Hepatocyte (in vitro differentiated cells): ENCODE measurements at regions not wholly inside any gene's neighbourhood (a gene's known extent, or its start where the extent isn't known, plus 50 kb on each side); places are given as distances from the start of the nearest gene placed in this dataset.

Experiments
- DNase-seq: peaks from one replicate; pipeline ENCODE4 v3.0.0-alpha.2; 2016; ENCODE audit warnings: low spot score
- H2AFZ ChIP-seq: fragments of 200-600 bp; sonication (generic); 2 replicates; pipeline ENCODE4 v1.6.0; 2016; ENCODE audit warnings: antibody characterized with exemption, mild to moderate bottlenecking
- H3K27ac ChIP-seq: fragments of 200-600 bp; sonication (generic); 2 replicates; pipeline ENCODE4 v1.5.1; 2016; ENCODE audit warnings: mild to moderate bottlenecking
- H3K27me3 ChIP-seq: fragments of 200-600 bp; sonication (generic); 2 replicates; pipeline ENCODE4 v1.6.1; 2016
- H3K36me3 ChIP-seq: fragments of 200-600 bp; sonication (generic); replicated peaks from 2 replicates; pipeline ENCODE4 v1.5.1; 2016; ENCODE audit warnings: low read depth; ENCODE audit not compliant: insufficient read depth
- H3K4me1 ChIP-seq: fragments of 200-600 bp; sonication (generic); 2 replicates; pipeline ENCODE4 v1.5.1; 2016; ENCODE audit warnings: mild to moderate bottlenecking, moderate library complexity; ENCODE audit not compliant: insufficient read depth
- H3K4me2 ChIP-seq: fragments of 200-600 bp; sonication (generic); 2 replicates; pipeline ENCODE4 v1.6.0; 2016
- H3K4me3 ChIP-seq: fragments of 200-600 bp; sonication (generic); 2 replicates; pipeline ENCODE4 v1.5.1; 2016; ENCODE audit warnings: mild to moderate bottlenecking
- H3K79me2 ChIP-seq: fragments of 200-600 bp; sonication (generic); 2 replicates; pipeline ENCODE4 v1.6.0; 2017; ENCODE audit warnings: mild to moderate bottlenecking
- H3K9me2 ChIP-seq: fragments of 200-600 bp; sonication (generic); replicated peaks from 2 replicates; pipeline ENCODE4 v1.6.0; 2017; ENCODE audit warnings: mild to moderate bottlenecking; ENCODE audit not compliant: insufficient read depth
- H3K9me3 ChIP-seq: fragments of 200-600 bp; sonication (generic); 2 replicates; pipeline ENCODE4 v1.5.1; 2016; ENCODE audit warnings: low read depth, mild to moderate bottlenecking
- H4K20me1 ChIP-seq: fragments of 200-600 bp; sonication (generic); 2 replicates; pipeline ENCODE4 v1.6.0; 2016; ENCODE audit warnings: mild to moderate bottlenecking; ENCODE audit not compliant: insufficient read depth, poor library complexity, severe bottlenecking
- EZH2 ChIP-seq: fragments of 200-600 bp; sonication (generic); IDR thresholded peaks from 2 replicates; pipeline ENCODE4 v1.6.1; 2016; ENCODE audit warnings: antibody characterized with exemption, mild to moderate bottlenecking, borderline replicate concordance
- EZH2phosphoT487 ChIP-seq: fragments of 200-600 bp; sonication (generic); IDR thresholded peaks from one replicate; pipeline ENCODE4 v1.6.1; 2018; ENCODE audit warnings: antibody characterized with exemption, mild to moderate bottlenecking, low read depth, moderate library complexity; ENCODE audit not compliant: unreplicated experiment, severe bottlenecking
- WGBS: methylation state at CpG from one replicate; pipeline ENCODE4 v1.1.6; 2016; ENCODE audit warnings: low lambda C conversion rate; ENCODE audit errors: missing lambda C conversion rate; 5-methylcytosine and 5-hydroxymethylcytosine counted together
- TF ChIP-seq, protein P1 (sequence below): fragments of 200-600 bp; sonication (generic); IDR thresholded peaks from 2 replicates; pipeline ENCODE4 v1.5.1; 2016; ENCODE audit warnings: antibody characterized with exemption, mild to moderate bottlenecking; ENCODE audit not compliant: poor library complexity

DNA sequence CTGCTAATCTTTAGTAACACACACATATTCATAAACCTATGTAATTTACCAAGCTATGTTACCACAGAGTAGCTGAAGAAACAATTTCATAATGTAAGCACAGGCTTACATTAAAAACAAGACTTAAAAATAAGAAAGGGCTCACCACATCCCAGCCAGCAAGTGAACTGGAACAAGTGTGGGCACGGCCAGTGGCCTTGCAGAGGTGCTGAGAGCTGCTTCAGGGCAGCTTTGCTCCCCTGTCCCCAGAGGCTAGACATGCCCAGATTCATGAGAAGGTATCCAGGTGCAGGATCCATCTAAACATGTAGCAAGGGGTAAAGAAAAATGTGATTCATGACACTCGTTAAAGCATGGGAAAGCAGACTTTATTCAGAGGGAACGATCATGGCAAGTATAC, 62.0 kb upstream of the CKS2 start:
- no peaks in the 10 kb centered on the region for H3K4me1 ChIP-seq
- H2AFZ ChIP-seq: no peak overlapping the region
- no peaks in the 10 kb centered on the region for H4K20me1 ChIP-seq
- no peaks in the 10 kb centered on the region for H3K36me3 ChIP-seq
- no peak overlapping the region for H3K27ac ChIP-seq
- H3K4me3 ChIP-seq: no peak overlapping the region
- H3K9me3 ChIP-seq: no peaks in the 10 kb centered on the region
- no peaks in the 10 kb centered on the region for H3K9me2 ChIP-seq
- H3K4me2 ChIP-seq: no peak overlapping the region
- WGBS: 97% methylated on average over 3 of the region's 3 CpGs
- DNase-seq: no peak
- TF ChIP-seq, protein P1, sequence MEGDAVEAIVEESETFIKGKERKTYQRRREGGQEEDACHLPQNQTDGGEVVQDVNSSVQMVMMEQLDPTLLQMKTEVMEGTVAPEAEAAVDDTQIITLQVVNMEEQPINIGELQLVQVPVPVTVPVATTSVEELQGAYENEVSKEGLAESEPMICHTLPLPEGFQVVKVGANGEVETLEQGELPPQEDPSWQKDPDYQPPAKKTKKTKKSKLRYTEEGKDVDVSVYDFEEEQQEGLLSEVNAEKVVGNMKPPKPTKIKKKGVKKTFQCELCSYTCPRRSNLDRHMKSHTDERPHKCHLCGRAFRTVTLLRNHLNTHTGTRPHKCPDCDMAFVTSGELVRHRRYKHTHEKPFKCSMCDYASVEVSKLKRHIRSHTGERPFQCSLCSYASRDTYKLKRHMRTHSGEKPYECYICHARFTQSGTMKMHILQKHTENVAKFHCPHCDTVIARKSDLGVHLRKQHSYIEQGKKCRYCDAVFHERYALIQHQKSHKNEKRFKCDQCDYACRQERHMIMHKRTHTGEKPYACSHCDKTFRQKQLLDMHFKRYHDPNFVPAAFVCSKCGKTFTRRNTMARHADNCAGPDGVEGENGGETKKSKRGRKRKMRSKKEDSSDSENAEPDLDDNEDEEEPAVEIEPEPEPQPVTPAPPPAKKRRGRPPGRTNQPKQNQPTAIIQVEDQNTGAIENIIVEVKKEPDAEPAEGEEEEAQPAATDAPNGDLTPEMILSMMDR: no peak
- no peaks in the 10 kb centered on the region for H3K79me2 ChIP-seq
- no peaks in the 10 kb centered on the region for H3K27me3 ChIP-seq

DNA sequence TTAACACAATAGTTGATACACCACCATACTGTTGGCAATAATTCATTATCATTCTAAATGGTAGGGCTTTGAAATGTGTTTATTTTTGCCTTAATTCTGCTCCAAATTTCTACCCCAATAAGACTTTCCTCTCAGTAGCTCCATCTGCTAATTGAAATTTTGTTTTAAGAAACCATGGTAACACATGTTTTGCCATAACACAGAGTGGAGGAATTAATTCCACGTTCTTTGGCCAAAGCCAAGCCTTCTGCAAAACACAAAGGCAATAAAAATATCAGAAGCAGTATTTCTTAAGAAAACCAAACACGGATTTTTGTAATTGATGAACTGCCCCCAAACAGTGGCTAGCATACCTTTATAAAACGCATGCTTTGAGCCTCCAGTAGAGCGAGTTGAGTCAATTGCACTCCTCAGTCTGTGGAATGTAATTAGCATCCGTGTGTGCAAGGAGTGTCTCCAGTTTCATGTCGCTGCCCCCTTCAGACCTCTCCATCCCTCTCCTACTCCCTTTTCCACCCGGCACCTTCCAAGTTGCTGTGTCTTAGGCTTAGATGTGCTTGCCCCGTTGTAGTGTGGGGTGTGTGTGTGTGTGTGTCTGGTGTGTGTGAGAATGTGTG, 58.2 kb upstream of the CKS2 start:
- TF ChIP-seq EZH2 (no peak), EZH2phosphoT487 (no peak)
- TF ChIP-seq, protein P1: no peak
- Histone ChIP-seq H3K79me2 (no peaks in the 10 kb centered on the region), H3K4me3 (no peak overlapping the region), H3K27me3 (no peaks in the 10 kb centered on the region), H3K36me3 (no peaks in the 10 kb centered on the region), H3K27ac (no peak overlapping the region), H3K9me3 (no peaks in the 10 kb centered on the region), H2AFZ (no peak overlapping the region), H3K9me2 (no peaks in the 10 kb centered on the region), H3K4me2 (no peak overlapping the region), H4K20me1 (no peaks in the 10 kb centered on the region), H3K4me1 (no peaks in the 10 kb centered on the region)
- 83% methylated on average over 8 of the region's 8 CpGs for WGBS
- DNase-seq: no peak

DNA sequence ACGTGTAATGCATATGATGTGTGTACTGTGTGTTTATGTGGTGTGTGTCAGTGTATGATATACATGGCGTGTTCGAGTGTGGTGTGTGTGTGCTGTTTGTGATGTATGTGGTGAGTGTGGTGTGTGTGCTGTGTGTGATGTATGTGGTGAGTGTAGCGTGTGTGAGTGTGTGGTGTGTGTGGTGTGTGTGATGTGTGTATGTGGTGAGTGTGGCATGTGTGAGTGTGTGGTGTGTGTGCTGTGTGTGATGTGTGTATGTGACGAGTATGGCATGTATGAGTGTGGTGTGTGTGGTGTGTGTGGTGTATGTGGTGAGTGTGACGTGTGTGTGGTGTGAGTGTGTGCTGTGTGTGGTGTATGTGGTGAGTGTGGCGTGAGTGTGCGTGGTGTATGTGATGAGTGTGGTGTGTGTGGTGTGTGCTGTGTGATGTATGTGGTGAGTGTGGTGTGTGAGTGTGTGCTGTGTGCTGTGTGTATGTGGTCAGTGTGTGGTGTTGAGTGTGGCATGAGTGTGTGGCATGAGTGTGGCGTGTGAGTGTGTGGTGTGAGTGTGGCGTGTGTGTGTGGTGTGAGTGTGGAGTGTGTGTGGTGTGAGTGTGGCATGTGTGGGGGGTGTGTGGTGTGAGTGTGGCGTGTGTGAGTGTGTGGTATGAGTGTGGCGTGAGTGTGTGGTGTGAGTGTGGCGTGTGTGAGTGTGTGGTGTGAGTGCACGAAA, 56.8 kb upstream of the CKS2 start:
- WGBS: 94% methylated on average over 9 of the region's 14 CpGs
- DNase-seq: no peak

More for the DNA sequence above, 56.8 kb upstream of the CKS2 start:
- no peaks in the 10 kb centered on the region for H3K36me3 ChIP-seq
- H4K20me1 ChIP-seq: no peaks in the 10 kb centered on the region
- no peak overlapping the region for H3K4me2 ChIP-seq
- H3K4me3 ChIP-seq: no peak overlapping the region
- no peak overlapping the region for H2AFZ ChIP-seq
- no peaks in the 10 kb centered on the region for H3K27me3 ChIP-seq
- H3K9me2 ChIP-seq: no peaks in the 10 kb centered on the region
- no peak overlapping the region for H3K27ac ChIP-seq
- no peaks in the 10 kb centered on the region for H3K9me3 ChIP-seq
- no peaks in the 10 kb centered on the region for H3K4me1 ChIP-seq
- H3K79me2 ChIP-seq: no peaks in the 10 kb centered on the region
- TF ChIP-seq EZH2phosphoT487 (no peak), EZH2 (no peak)
- TF ChIP-seq, protein P1: no peak
